Activated CD8-positive, alpha-beta memory T cell treated with anti-CD3 and anti-CD28 coated beads for 36 hours (primary cell): ENCODE measurements at regions not wholly inside any gene's neighbourhood (a gene's known extent, or its start where the extent isn't known, plus 50 kb on each side); places are given as distances from the start of the nearest gene placed in this dataset.

Experiments used
- CTCF ChIA-PET: fragments of 350-600 bp; sonication (Branson Sonifier 250); formaldehyde crosslinking; loops from one replicate; lab custom pipeline; 2021; ENCODE audit warnings: antibody characterized with exemption; lab: Charles Lee
- POLR2A ChIA-PET: fragments of 350-600 bp; sonication (Branson Sonifier 250); formaldehyde crosslinking; loops from one replicate; lab custom pipeline; 2021; ENCODE audit warnings: antibody characterized with exemption; lab: Charles Lee

DNA sequence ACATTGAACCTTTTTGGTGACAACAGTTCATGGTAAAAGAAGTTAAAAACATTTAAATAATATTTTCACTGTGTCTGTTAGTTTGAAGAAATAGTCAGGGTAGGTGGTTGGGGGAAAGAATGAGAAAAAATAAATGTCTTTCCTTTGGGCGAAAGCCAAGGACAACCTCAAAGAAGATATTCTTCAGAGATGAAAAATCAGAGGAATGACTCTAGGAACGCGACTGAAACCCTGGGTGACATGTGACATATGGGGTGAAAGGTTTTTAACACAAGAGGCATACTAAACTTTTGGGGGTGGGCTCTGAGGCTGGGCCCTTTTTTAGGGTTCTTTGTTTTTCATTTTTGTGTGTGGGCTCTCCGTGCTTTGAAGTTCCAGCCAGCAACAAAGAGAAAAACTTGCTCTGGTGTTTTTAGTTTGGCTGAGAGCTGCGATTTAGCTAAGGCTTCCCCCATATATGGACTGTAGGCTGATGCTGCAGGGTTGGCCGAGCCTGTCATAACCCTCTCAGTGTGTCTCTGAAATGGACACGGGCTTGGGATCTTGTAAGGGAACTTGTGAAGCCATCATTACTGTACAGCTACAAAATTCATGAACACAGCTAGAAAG is 610.1 kb upstream of the ARID1B start:
- CTCF ChIA-PET = no interaction called here

GRCh38 chr6:156166093-156166492 is 611.1 kb upstream of the ARID1B start:
- ChIA-PET CTCF (no interaction called here), POLR2A (no interaction called here)

More for the DNA sequence above, 610.1 kb upstream of the ARID1B start:
- POLR2A ChIA-PET = no interaction called here

DNA sequence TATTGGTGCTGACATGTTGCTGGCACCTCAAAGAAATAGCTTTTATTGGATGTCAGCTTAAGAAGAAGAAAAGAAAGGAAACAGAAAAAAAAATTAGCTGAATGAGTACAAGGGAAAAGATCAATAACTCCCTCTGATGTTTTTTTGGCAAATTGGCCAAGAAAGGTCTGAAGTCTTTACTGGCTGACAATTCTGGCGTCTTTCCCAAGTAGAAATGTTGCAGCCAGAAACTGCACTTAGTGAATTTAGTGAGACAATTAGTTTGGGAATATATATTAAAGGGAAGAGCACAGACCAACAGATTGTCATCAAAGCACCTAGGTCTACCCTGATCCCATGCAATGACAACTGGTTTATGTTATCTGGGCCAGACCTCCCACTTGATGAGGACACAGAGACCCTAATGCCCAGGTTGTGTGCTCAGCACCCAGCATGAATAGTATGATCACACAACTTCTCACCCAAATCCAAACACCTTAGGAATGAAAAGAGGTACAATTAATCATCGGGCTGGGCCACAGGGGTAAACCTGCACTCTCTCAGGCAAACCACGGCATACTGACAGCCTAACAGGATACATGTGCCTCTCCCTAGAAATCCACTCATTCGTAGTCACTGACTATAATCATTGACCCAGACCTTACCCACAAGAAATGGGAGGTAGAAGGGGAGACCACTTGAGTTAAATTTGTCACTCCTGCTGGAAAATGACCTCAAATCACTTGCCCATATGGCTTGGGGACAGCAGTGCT is 612.3 kb upstream of the ARID1B start:
- ChIA-PET POLR2A (no interaction called here), CTCF (no interaction called here)

DNA sequence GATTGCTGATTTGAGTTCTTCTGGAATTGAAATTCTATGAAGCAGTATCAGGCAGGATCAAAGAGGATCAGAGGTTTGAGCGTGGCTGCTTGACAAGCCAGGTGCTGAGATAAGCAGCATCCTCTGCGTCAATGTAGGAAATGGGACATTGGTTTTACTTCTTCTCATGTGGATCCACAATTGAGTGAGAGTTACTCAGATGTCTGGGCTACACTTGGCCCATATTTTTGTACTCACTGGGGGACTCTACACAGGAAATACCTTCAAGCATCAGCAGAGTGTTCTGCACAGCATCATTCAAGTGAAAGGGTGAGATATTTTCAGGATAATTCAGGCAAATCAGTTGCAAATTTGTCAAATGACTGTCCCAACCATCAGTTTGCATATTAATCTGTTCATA is 613.9 kb upstream of the ARID1B start:
- ChIA-PET POLR2A (no interaction called here), CTCF (no interaction called here)

- ChIA-PET CTCF (interaction anchor here (1.1 kb wide), 1 partner anchor 16 kb away, joined by 3 read pairs; no protein-coding TSS in a partner anchor), POLR2A (no interaction called here)
Measured at GRCh38 chr6:156161471-156161870, 615.7 kb upstream of the ARID1B start.

- ChIA-PET POLR2A (no interaction called here), CTCF (interaction anchor here (1.1 kb wide), 1 partner anchor 15 kb away, joined by 3 read pairs; no protein-coding TSS in a partner anchor)
Measured at GRCh38 chr6:156160795-156161165, 616.4 kb upstream of the ARID1B start.

GRCh38 chr6:156160007-156160794 is 617.0 kb upstream of the ARID1B start:
- CTCF ChIA-PET = no interaction called here

GRCh38 chr6:156154896-156155295 is 622.3 kb upstream of the ARID1B start:
- POLR2A ChIA-PET = no interaction called here
- CTCF ChIA-PET = interaction anchor here (0.7 kb wide), 1 partner anchor 460 kb away, joined by 3 read pairs; no protein-coding TSS in a partner anchor

More at GRCh38 chr6:156160007-156160794, 617.0 kb upstream of the ARID1B start:
- POLR2A ChIA-PET = no interaction called here

- ChIA-PET POLR2A (no interaction called here), CTCF (no interaction called here)
Measured at GRCh38 chr6:156150391-156150790, 626.8 kb upstream of the ARID1B start.

- ChIA-PET POLR2A (no interaction called here), CTCF (no interaction called here)
Measured at GRCh38 chr6:156146891-156147290, 630.3 kb upstream of the ARID1B start.

DNA sequence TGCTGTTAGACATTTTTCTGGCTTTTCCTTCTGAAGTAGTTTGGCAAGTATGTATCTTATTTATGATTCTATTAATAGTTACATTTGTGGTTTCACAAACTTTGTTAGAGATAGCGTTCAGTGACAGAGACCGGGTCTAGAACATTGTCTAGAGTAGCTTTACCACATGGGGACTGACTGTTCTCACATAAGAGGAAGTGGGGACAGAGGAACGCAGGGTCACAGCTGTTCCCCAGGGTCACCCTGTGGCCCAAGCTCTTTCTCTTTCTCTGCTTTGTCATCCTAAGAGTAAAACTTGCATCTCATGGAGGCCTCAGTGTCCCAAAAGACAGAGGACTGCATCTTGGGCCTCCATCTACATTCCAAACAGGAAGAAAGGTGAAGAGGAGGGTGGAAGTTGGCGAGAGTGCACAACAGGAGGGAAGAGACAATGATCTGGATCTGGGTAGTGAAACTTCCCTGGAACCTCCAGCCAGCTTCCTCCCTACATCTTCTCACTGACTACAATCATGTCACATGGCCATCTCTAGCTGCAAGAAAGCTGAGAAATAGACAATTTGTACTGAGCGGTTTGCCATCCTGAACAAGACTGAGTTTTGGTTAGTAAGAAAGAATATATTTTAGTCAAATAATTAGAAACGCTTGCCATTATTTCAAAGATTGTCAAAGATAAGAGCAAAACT is 645.8 kb upstream of the ARID1B start:
- POLR2A ChIA-PET = no interaction called here

GRCh38 chr6:156126535-156126934 is 650.6 kb upstream of the ARID1B start:
- ChIA-PET POLR2A (no interaction called here), CTCF (no interaction called here)

More for the DNA sequence above, 645.8 kb upstream of the ARID1B start:
- CTCF ChIA-PET = no interaction called here

- CTCF ChIA-PET = no interaction called here
- POLR2A ChIA-PET = no interaction called here
Measured at GRCh38 chr6:156125844-156126243, 651.3 kb upstream of the ARID1B start.

DNA sequence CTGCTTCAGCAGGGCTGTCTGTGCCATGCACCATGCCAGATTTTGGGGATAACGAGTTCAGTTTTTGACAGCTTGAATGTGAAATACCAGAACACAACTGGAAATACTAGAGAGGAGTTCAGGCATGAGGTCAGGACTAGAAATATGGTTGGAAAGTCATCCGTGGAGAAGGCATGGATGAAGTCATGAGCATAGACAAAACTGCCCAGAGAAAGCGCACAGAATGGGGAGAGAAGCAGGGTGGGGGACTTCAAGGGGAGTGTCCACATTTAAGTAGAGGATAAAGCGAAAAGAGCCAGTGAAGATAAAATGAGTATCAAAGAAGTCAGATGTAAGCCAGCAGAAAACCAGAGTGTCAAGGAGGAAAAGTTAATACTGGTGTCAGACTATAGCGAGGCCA is 653.4 kb upstream of the ARID1B start:
- ChIA-PET CTCF (no interaction called here), POLR2A (no interaction called here)

- ChIA-PET POLR2A (no interaction called here), CTCF (interaction anchor here (0.5 kb wide), 1 partner anchor 258 kb away, joined by 5 read pairs; no protein-coding TSS in a partner anchor)
Measured at GRCh38 chr6:156121973-156122372, 655.2 kb upstream of the ARID1B start.

GRCh38 chr6:156114541-156114940 is 658.9 kb upstream of the NOX3 start:
- ChIA-PET POLR2A (no interaction called here), CTCF (no interaction called here)

DNA sequence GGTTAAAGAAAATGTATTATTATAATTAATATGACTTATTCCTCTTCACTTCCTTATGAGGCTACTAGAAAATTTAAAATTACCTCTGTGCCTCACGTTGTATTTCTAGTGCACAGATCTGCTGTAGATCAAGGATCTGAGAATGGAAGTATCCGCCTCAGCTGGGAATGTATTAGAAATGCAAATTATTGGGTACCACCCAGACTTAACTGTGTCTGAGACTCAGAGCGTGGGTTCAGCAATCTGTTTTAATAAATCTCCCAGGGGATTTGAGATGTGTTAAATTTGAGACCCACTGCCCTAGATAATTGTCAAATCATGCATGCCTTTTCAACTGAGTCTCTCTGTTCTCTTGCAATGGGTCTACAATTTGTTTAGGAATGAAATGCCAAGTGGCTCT is 658.0 kb upstream of the NOX3 start:
- CTCF ChIA-PET = no interaction called here
- POLR2A ChIA-PET = no interaction called here

GRCh38 chr6:156111913-156112312 is 656.3 kb upstream of the NOX3 start:
- ChIA-PET POLR2A (no interaction called here), CTCF (no interaction called here)

GRCh38 chr6:156110249-156110648 is 654.6 kb upstream of the NOX3 start:
- ChIA-PET POLR2A (no interaction called here), CTCF (interaction anchor here (0.6 kb wide), 1 partner anchor 93 kb away, joined by 3 read pairs; no protein-coding TSS in a partner anchor)
